ENCODE measurements at regions not wholly inside any gene's neighbourhood (a gene's known extent, or its start where the extent isn't known, plus 50 kb on each side); places are given as distances from the start of the nearest gene placed in this dataset.

- Histone ChIP-seq H2AFZ (ENCODE audit: low read depth) (no peak overlapping the region), H3K4me1 (ENCODE audit: low read depth, poor library complexity, severe bottlenecking) (no peaks in the 10 kb centered on the region), H4K20me1 (ENCODE audit: insufficient read depth) (no peaks in the 10 kb centered on the region), H3K27ac (no peak overlapping the region), H3K4me3 (IDR thresholded peaks at IDR 0.05; ENCODE audit: insufficient read depth, low read depth, low read length) (no peak overlapping the region), H3K79me2 (ENCODE audit: insufficient read depth, low read depth) (no peaks in the 10 kb centered on the region), H3K36me3 (ENCODE audit: insufficient read depth) (no peaks in the 10 kb centered on the region), H3K27me3 (ENCODE audit: insufficient read depth, low read depth) (no peaks in the 10 kb centered on the region), H3K4me2 (no peak overlapping the region), H3K9ac (no peak overlapping the region)
- TF ChIP-seq, protein P1, sequence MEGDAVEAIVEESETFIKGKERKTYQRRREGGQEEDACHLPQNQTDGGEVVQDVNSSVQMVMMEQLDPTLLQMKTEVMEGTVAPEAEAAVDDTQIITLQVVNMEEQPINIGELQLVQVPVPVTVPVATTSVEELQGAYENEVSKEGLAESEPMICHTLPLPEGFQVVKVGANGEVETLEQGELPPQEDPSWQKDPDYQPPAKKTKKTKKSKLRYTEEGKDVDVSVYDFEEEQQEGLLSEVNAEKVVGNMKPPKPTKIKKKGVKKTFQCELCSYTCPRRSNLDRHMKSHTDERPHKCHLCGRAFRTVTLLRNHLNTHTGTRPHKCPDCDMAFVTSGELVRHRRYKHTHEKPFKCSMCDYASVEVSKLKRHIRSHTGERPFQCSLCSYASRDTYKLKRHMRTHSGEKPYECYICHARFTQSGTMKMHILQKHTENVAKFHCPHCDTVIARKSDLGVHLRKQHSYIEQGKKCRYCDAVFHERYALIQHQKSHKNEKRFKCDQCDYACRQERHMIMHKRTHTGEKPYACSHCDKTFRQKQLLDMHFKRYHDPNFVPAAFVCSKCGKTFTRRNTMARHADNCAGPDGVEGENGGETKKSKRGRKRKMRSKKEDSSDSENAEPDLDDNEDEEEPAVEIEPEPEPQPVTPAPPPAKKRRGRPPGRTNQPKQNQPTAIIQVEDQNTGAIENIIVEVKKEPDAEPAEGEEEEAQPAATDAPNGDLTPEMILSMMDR (conservative IDR thresholded peaks at IDR 0.05; ENCODE audit: low read depth, low read length): no peak
These were observed 338.3 kb downstream of the IRX1 start for GRCh38 chr5:3933966-3934365.

DNA sequence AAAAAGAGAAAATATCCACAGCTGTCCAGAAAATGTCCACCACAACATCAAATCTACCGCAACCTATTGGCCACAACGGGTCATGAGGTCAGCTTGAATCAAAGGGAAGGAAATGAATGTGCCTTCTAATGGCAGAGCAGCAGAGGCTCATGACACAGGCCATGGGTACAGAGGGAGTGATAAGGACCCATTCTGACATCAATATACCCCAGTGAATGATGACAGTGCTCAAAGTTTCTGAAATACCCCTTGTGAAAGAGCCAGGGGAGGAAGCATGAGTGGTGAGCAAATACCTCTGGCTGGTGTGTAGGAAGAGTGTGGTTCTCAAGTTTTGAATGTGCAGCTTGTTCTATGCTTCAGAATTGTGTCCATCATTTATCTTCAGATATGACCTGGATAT is 348.2 kb downstream of the IRX1 start:
- H4K20me1 ChIP-seq (ENCODE audit: insufficient read depth): no peaks in the 10 kb centered on the region
- no peak overlapping the region for H3K4me2 ChIP-seq

DNA sequence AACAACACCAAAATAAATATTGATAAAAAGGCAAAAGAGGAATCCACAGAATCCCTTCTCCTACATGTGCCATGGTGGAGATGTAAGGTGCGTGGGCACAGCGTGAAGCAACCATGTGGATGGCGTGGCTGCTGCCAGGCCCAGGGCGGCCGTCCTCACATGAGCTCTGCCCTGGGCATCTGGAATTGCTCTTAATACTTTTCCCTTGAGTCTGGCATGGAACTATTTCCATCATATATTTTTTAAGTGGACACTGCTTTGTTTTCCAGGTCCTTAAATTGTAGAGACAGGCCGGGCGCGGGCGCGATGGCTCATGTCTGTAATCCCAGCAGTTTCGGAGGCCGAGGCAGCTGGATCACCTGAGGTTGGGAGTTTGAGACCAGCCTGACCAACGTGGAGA is 349.3 kb downstream of the IRX1 start:
- Histone ChIP-seq H3K9ac (no peak overlapping the region), H3K4me2 (no peak overlapping the region), H3K36me3 (ENCODE audit: insufficient read depth) (no peaks in the 10 kb centered on the region), H3K4me3 (IDR thresholded peaks at IDR 0.05; ENCODE audit: insufficient read depth, low read depth, low read length) (no peak overlapping the region), H3K27me3 (ENCODE audit: insufficient read depth, low read depth) (no peaks in the 10 kb centered on the region), H3K4me1 (ENCODE audit: low read depth, poor library complexity, severe bottlenecking) (no peaks in the 10 kb centered on the region), H3K79me2 (ENCODE audit: insufficient read depth, low read depth) (no peaks in the 10 kb centered on the region), H2AFZ (ENCODE audit: low read depth) (no peak overlapping the region), H4K20me1 (ENCODE audit: insufficient read depth) (no peaks in the 10 kb centered on the region), H3K27ac (no peak overlapping the region)
- TF ChIP-seq, protein P1 (conservative IDR thresholded peaks at IDR 0.05; ENCODE audit: low read depth, low read length): no peak

More for the DNA sequence above, 348.2 kb downstream of the IRX1 start:
- Histone ChIP-seq H3K36me3 (ENCODE audit: insufficient read depth) (no peaks in the 10 kb centered on the region), H3K4me1 (ENCODE audit: low read depth, poor library complexity, severe bottlenecking) (no peaks in the 10 kb centered on the region), H3K79me2 (ENCODE audit: insufficient read depth, low read depth) (no peaks in the 10 kb centered on the region), H2AFZ (ENCODE audit: low read depth) (no peak overlapping the region), H3K9ac (no peak overlapping the region), H3K27me3 (ENCODE audit: insufficient read depth, low read depth) (no peaks in the 10 kb centered on the region), H3K27ac (no peak overlapping the region), H3K4me3 (IDR thresholded peaks at IDR 0.05; ENCODE audit: insufficient read depth, low read depth, low read length) (no peak overlapping the region)
- TF ChIP-seq, protein P1 (conservative IDR thresholded peaks at IDR 0.05; ENCODE audit: low read depth, low read length): no peak

DNA sequence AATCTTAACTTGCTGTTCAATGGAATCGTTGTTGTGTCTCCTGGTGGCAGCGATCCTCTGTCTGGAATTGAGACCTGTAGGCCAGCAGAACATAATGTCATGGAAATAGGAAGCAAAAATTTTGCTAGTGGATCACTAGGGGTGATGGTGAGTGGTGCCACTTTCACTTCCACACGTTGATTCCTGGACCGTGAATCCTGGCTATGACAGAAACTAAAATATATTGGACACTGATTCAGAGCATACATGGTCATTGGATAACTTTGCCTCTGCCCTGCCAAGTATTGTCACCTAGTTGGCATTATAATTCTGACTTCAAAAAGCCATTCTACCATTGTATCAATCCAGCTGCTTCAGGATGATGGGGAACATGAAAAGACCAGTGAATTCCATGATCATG is 353.2 kb downstream of the IRX1 start:
- no peak overlapping the region for H3K4me3 ChIP-seq (IDR thresholded peaks at IDR 0.05; ENCODE audit: insufficient read depth, low read depth, low read length)
- TF ChIP-seq, protein P1 (conservative IDR thresholded peaks at IDR 0.05; ENCODE audit: low read depth, low read length): no peak
- no peaks in the 10 kb centered on the region for H4K20me1 ChIP-seq (ENCODE audit: insufficient read depth)
- H3K79me2 ChIP-seq (ENCODE audit: insufficient read depth, low read depth): no peaks in the 10 kb centered on the region
- no peaks in the 10 kb centered on the region for H3K36me3 ChIP-seq (ENCODE audit: insufficient read depth)
- H2AFZ ChIP-seq (ENCODE audit: low read depth): no peak overlapping the region
- no peak overlapping the region for H3K4me2 ChIP-seq
- H3K9ac ChIP-seq: no peak overlapping the region
- H3K4me1 ChIP-seq (ENCODE audit: low read depth, poor library complexity, severe bottlenecking): no peaks in the 10 kb centered on the region
- no peak overlapping the region for H3K27ac ChIP-seq
- H3K27me3 ChIP-seq (ENCODE audit: insufficient read depth, low read depth): no peaks in the 10 kb centered on the region
